ENCODE measurements at regions not wholly inside any gene's neighbourhood (a gene's known extent, or its start where the extent isn't known, plus 50 kb on each side); places are given as distances from the start of the nearest gene placed in this dataset.

- FAIRE-seq (no peak), DNase-seq (ENCODE audit: insufficient read length, low spot score) (no peak)
- no peak for TF ChIP-seq CTCF (IDR thresholded peaks at IDR 0.05; ENCODE audit: insufficient read depth, missing control alignments)
These were observed 360.0 kb upstream of the ZNF462 start for GRCh38 chr9:106502930-106503329.

GRCh38 chr9:106503759-106504158 is 359.2 kb upstream of the ZNF462 start:
- TF ChIP-seq CTCF (IDR thresholded peaks at IDR 0.05; ENCODE audit: insufficient read depth, missing control alignments), result no peak
- FAIRE-seq, result no peak
- DNase-seq (ENCODE audit: insufficient read length, low spot score), result no peak

GRCh38 chr9:106526716-106527204 is 336.2 kb upstream of the ZNF462 start:
- no peak for DNase-seq (ENCODE audit: insufficient read length, low spot score)
- no peak for FAIRE-seq

GRCh38 chr9:106528158-106528557 is 334.8 kb upstream of the ZNF462 start:
- DNase-seq (ENCODE audit: insufficient read length, low spot score), result no peak
- no peak for FAIRE-seq
- no peak for TF ChIP-seq CTCF (IDR thresholded peaks at IDR 0.05; ENCODE audit: insufficient read depth, missing control alignments)

More at GRCh38 chr9:106526716-106527204, 336.2 kb upstream of the ZNF462 start:
- no peak for TF ChIP-seq CTCF (IDR thresholded peaks at IDR 0.05; ENCODE audit: insufficient read depth, missing control alignments)

- FAIRE-seq (no peak), DNase-seq (ENCODE audit: insufficient read length, low spot score) (no peak)
- TF ChIP-seq CTCF (IDR thresholded peaks at IDR 0.05; ENCODE audit: insufficient read depth, missing control alignments), result no peak
These were observed 333.4 kb upstream of the ZNF462 start for GRCh38 chr9:106529616-106530015.

GRCh38 chr9:106531491-106531890 is 331.5 kb upstream of the ZNF462 start:
- DNase-seq (ENCODE audit: insufficient read length, low spot score) (no peak), FAIRE-seq (no peak)
- TF ChIP-seq CTCF (IDR thresholded peaks at IDR 0.05; ENCODE audit: insufficient read depth, missing control alignments), result no peak

- FAIRE-seq (no peak), DNase-seq (ENCODE audit: insufficient read length, low spot score) (no peak)
- no peak for TF ChIP-seq CTCF (IDR thresholded peaks at IDR 0.05; ENCODE audit: insufficient read depth, missing control alignments)
These were observed 330.5 kb upstream of the ZNF462 start for GRCh38 chr9:106532306-106533015.
